D341Med (cell line): ENCODE measurements at regions not wholly inside any gene's neighbourhood (a gene's known extent, or its start where the extent isn't known, plus 50 kb on each side); places are given as distances from the start of the nearest gene placed in this dataset.

Experiments used
- DNase-seq: peaks from one replicate; pipeline ENCODE4 v3.0.0; 2012; ENCODE audit warnings: low spot score

GRCh38 chr14:65186951-65187350 lies 84.6 kb upstream of the MAX start:
- peak; percentile 63 for DNase-seq

- no peak for DNase-seq
These were observed 85.2 kb upstream of the MAX start for GRCh38 chr14:65187421-65188049.

- no peak for DNase-seq
These were observed 88.0 kb upstream of the MAX start for GRCh38 chr14:65190312-65190711.

GRCh38 chr14:65191716-65192115 lies 89.4 kb upstream of the MAX start:
- peak; percentile 19 for DNase-seq

GRCh38 chr14:65192686-65193085 lies 90.4 kb upstream of the MAX start:
- no peak for DNase-seq

GRCh38 chr14:65193916-65194590 lies 91.7 kb upstream of the MAX start:
- peak; percentile 3 for DNase-seq

GRCh38 chr14:65195042-65195719 lies 92.9 kb upstream of the MAX start:
- DNase-seq, result no peak

GRCh38 chr14:65198346-65198745 lies 96.0 kb upstream of the MAX start:
- peak; percentile 3 for DNase-seq

- DNase-seq, result no peak
These were observed 98.1 kb upstream of the MAX start for GRCh38 chr14:65200454-65200853.

GRCh38 chr14:65203574-65203973 lies 101.3 kb upstream of the MAX start:
- DNase-seq, result no peak

GRCh38 chr14:65204056-65204455 lies 101.7 kb upstream of the MAX start:
- no peak for DNase-seq

GRCh38 chr14:65206078-65206447 lies 103.7 kb upstream of the MAX start:
- DNase-seq, result no peak

- DNase-seq, result no peak
These were observed 104.3 kb upstream of the MAX start for GRCh38 chr14:65206448-65207096.

GRCh38 chr14:65208548-65208947 lies 106.2 kb upstream of the MAX start:
- DNase-seq, result no peak

- DNase-seq, result no peak
These were observed 108.0 kb upstream of the MAX start for GRCh38 chr14:65210118-65210821.

GRCh38 chr14:65210822-65211182 lies 108.5 kb upstream of the MAX start:
- DNase-seq, result no peak

GRCh38 chr14:65211341-65211987 lies 109.1 kb upstream of the MAX start:
- DNase-seq, result no peak

- no peak for DNase-seq
These were observed 111.0 kb upstream of the MAX start for GRCh38 chr14:65213316-65213715.

GRCh38 chr14:65214741-65215140 lies 112.4 kb upstream of the MAX start:
- DNase-seq, result no peak

- no peak for DNase-seq
These were observed 117.0 kb upstream of the MAX start for GRCh38 chr14:65219353-65219752.

GRCh38 chr14:65222440-65222858 lies 120.1 kb upstream of the MAX start:
- peak; percentile 72 for DNase-seq

GRCh38 chr14:65223636-65224035 lies 121.3 kb upstream of the MAX start:
- DNase-seq, result no peak
